Suppressor macrophage treated with lipopolysaccharide for 4 hours (primary cell): ENCODE measurements at regions not wholly inside any gene's neighbourhood (a gene's known extent, or its start where the extent isn't known, plus 50 kb on each side); places are given as distances from the start of the nearest gene placed in this dataset.

Experiments used
- DNase-seq: peaks from one replicate; pipeline ENCODE4 v3.0.0-alpha.2; 2020

- no peak for DNase-seq
These were observed 399.3 kb downstream of the HAO1 start for GRCh38 chr20:7540923-7541322.

DNA sequence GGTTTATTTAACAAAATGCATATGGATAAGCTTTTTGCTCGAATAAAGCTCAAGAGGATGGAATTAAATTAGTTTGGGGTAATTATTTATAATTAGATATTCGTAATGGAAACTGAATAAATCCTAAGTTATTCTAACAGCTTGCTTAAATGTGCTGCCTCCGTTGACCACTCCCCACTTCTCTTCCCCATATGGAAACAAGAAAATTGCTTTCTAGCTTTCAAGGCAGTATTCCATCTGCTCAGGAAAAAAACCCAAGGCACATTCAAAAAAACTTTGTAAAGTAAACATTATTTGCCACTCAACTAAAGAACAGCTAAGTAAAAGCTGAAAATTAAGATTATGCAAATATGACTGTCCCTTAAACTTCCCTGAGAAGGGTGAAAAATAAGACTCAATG, 369.2 kb downstream of the HAO1 start:
- no peak for DNase-seq

DNA sequence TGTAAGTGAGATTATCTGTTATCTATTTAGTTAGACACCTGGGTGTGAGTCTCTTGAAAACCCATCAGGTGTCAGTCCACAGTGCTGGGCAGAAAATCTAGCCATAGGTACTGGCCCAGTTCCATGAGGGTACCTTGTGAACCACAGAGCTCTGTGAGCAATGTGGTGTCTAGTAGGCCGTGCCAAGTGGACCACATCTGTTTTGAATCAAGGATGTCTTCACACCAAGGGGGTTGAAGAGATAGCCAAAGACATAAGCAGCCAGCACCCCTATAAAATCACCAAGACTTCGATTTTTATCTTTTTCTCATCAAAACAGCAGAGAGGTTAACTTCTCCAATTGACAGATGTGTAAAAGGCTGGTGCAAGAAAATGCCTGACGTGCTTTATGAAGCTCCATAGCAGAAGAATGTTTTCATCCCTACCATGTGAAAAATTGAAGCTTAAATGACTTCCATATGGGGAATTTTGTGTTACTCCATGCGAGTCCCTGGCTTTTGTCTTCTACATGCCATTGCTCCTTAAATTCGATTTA, 368.7 kb downstream of the HAO1 start:
- no peak for DNase-seq

DNA sequence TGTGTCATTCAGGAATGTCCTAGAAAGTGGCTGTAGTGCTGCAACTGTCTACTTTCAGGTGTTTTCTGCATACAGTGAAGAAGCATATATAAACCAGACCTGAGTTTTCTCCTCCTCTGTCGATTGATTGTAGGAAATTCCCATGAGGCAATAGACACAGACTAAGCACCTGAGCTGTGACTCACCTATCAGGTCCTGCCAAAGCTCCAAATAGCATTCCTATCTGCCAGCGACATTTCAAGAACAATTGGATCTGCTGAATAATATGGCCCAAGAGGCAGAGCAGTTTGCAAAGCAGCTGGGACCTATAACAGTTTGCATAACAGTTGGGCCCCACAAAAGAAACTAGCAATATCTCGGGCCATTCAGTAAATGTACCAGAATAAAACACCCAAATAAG, 360.4 kb downstream of the HAO1 start:
- no peak for DNase-seq

- DNase-seq = peak; percentile 25
These were observed 355.1 kb downstream of the HAO1 start for GRCh38 chr20:7585126-7585679.

DNA sequence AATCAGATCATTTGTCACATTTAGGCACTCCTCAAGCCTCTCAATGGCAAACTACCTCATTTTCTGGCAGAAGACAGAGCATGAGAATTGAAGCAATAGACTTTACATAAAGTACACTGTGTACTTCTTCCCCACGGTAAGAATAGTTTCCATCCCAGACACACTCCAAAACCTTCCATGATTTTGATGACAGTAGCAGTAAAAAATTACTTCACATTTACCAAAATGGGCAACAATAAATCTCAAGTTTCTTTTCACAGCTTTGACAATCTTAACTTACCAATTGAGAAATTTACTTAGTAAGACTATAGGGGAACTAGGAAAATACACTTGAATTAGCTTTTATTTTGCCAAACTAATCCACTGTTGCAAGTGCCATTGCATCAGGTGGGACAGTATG, 353.8 kb downstream of the HAO1 start:
- DNase-seq = no peak

GRCh38 chr20:7589164-7589563, 351.1 kb downstream of the HAO1 start:
- DNase-seq = no peak

DNA sequence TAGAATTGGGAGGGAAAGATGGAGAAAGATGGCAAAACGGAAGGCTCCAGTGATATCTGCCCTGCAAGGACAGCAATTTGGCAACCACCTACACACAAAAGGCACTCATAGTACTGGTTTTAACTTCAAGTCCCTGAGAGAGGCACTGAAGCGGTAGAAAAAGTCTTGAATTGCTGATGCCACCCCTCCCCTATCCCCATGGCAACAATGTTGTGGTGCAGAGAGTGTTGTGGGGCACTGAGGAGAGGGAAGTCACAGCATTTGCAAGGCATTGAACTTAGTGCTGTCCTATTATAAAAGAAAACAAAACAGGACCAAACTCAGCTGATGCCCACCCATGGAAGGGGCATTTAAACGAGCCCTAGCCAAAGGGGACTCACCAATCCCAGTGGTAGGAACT, 343.7 kb downstream of the HAO1 start:
- no peak for DNase-seq

DNA sequence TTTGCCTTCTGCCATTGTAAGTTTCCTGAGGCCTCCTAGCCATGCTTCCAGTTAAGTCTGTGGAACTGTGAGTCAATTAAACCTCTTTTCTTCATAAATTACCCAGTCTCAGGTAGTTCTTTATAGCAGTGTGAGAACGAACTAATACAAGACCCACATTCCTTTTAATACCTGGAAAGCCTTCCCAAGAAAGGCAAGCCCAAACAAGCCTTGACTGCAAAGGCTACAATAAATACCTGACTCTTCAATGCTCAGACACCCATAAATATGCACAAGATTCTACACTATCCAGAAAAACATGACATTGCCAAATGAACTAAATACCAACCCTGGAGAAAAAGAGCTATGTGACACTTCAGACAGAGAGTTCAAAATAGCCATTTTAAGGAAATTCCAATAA, 338.8 kb downstream of the HAO1 start:
- no peak for DNase-seq

GRCh38 chr20:7606941-7607340, 333.3 kb downstream of the HAO1 start:
- DNase-seq = no peak

DNA sequence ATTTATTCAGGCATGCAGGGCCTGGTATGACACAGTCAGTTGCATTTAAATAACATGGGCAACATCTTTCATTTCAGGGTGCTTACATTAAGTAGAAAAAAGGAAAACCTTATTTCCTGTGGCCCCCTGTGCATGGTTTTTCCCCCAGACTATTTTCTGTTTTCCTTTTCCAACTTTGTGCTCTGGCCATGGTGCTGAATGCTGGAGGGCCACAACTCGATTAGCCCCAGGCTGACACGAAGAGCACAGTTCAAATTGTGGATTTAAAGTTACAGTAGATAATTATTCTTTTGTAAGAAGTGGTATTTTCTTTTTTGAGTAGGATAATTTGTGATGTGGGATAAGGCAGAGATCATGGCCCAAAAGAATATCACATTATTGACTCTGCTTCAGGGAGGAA, 332.0 kb downstream of the HAO1 start:
- DNase-seq = no peak

DNA sequence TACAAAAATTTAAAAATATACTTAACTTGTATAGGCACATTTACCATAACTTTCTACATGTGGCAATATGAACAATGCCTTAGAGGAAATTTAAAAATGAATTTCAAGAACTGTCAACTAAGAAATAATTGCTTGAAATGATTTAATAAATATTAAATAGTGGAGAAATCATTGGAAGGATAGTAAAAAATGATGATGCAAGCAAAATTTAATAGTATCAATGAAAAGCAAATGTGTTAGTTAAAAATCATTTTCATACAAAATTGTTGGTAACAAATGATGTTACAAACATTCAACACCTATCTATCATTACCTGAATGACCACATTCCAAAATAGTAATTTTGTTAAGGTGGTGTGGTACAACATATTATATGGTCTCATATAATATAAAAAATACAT, 331.0 kb downstream of the HAO1 start:
- no peak for DNase-seq

- DNase-seq = no peak
These were observed 329.6 kb downstream of the HAO1 start for GRCh38 chr20:7610681-7611080.

- no peak for DNase-seq
These were observed 322.5 kb downstream of the HAO1 start for GRCh38 chr20:7617797-7618196.

DNA sequence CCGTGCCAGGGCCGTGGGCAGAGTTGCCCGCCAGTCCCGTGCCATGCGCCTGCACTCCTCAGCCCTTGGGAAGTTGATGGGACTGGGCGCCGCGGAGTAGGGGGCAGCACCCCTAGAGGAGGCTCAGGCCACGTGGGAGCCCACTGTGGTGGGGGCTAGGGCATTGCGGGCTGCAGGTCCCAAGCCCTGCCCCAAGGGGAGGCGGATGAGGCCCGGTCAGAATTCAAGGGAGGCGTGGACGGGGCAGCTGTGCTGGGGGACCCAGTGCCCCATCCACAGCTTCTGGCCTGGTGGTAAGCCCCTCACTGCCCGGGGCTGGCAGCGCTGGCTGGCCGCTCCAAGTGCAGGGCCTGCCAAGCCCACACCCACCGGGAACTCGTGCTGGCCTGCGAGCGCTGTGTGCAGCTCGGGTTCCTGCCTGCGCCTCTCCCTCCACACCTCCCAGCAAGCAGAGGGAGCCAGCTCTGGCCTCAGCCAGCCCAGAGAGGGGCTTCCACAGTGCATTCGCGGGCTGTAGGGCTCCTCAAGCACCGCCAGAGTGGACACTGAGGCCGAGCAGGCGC, 317.8 kb downstream of the HAO1 start:
- no peak for DNase-seq

DNA sequence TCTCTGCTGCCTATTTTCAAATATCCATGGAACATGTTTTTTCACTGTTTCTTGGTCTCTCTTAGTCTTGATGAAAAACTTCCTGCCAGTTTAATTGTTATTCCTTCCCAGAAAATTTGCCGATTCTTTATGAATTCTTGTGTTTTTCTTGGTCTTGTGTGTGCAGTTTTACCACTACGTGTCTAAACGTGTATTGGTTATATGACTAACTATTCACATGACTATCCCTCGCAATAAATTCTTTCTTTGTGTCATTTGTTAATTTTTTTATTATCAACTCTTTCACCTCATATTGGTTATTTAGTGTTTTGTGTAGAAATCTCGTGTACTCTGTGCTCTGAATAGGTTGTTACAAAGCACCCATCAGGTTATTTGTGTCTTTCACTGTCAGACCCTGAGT, 315.4 kb downstream of the HAO1 start:
- no peak for DNase-seq

DNA sequence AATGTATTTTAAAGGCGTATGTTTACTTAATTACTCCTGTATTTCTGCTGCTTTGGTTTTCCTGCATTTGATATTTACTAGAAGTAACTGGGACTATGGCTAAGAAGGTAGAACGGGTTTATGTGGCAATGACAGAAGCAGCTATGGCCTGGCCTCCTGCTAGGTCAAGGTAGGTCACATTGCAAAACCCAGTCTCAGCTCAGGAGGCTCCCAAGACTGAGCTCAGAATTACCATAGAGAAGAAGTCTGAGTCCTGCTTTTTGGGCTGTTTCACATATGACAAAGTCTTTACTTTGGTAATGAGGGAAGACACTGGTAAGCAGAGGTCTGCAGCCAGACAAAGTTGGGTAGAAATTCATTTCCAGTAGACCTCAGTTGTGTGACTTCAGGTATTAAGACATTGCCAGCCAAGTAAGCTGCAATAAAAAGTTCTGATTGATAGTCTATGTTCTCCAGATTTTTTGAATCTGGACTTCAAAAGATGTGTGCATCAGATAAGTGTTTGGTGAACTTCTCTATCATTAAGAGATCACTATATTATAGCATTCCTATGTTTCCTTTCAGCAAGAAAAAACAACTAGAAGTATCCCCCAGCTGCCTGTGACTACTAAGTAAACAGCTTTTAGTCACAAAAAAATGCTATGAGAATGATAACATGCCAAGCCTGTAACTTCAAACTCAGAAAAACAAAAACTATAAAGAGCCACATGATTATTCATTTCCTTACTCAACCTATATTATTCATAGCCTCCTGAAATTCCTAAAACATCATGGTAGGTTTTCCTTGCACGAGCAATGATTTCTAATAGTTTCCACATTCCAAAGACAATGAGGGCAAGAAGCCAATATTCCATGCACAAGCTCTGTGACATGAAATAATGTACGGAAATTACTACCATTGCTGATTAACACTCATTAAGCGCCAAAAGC, 312.3 kb downstream of the HAO1 start:
- DNase-seq = no peak

DNA sequence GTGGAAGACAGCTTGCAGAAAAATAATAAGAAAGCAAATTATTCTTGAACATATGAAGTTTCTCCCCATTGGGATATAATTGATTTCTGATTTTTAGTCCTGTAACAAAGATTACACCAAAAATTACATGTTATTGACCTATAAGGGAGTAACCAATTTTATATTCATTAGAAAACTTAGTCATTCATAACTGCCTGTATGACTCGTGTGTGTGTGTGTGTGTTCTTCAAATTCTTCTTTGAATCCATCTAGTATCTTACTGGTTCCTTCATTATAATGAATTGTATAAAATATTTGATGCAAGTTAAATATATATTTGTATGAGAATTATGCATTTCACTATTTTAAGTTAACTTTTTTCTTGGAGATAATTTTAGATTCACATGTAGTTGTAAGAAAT, 310.4 kb downstream of the HAO1 start:
- DNase-seq = no peak

DNA sequence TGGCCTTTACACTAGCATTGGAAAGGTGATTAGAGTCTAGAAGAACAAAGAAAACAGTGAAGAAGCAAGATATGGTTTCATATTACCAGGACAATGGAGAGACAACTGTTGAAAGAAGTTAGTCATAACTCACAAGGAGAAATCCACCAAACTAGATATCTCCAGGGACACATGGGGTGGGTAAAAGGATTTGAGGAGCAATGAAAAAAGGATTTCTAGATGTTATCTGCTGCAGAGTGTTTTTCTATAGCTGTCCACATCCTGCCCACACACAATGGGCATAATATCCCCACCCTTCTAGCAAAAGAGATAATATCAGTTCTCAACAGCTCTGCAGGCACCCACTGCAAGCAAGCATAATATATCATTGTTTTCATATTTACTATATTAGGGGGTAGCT, 303.1 kb downstream of the HAO1 start:
- no peak for DNase-seq

DNA sequence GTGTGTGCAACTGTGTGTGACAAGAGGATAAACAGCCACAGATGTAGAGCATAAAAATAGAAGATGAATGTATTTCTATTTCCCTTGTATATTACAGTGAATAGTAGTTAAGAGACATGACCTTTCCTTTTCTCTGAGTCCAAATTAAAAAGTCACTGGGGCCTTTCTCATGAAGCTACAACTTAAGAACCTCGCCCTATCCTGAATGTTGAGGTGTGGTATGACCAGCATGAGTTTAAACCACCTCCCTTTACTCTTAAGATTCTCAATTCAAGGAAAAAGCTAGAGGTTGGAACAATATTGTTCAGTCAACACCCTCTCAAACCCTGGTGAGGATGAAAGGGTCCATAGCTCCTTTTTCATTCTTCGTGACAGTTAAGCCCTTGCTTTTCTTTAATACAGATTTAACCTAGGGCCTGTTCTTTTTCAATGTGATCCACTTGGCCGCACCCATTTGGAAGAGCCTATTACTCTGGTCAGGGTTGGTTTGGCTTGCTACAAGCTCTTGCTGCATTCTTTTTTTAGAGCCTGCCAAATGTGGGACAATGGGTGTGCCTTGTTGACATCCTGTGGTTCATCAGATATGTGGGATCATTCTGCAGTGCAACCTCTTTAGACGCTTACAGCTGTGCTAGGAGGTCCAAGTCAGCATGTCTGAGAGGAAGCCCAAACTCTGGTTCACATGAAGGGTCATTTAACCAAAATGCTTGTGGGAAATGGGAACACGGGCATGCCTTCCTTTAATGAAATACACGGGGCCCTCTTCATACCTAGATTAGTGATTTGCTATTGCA, 290.0 kb downstream of the HAO1 start:
- no peak for DNase-seq

DNA sequence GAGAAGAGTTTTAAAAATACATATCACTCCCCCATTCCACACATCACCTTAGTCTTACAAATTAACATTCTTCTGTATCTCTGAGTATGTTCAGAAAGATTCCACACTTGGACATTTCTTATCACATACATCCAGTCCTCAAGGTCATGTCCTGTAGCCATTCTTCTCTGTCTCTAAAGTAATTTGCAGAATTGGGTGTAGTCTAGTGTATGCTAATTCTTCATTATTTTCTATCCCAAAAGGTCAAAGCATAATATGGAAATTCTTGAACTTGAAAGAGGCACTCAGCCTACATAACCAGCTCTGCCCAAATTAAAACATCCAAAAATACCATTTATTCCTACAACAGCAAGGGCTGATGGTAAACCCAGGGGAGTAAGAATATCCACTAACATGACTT, 286.0 kb downstream of the HAO1 start:
- no peak for DNase-seq

DNA sequence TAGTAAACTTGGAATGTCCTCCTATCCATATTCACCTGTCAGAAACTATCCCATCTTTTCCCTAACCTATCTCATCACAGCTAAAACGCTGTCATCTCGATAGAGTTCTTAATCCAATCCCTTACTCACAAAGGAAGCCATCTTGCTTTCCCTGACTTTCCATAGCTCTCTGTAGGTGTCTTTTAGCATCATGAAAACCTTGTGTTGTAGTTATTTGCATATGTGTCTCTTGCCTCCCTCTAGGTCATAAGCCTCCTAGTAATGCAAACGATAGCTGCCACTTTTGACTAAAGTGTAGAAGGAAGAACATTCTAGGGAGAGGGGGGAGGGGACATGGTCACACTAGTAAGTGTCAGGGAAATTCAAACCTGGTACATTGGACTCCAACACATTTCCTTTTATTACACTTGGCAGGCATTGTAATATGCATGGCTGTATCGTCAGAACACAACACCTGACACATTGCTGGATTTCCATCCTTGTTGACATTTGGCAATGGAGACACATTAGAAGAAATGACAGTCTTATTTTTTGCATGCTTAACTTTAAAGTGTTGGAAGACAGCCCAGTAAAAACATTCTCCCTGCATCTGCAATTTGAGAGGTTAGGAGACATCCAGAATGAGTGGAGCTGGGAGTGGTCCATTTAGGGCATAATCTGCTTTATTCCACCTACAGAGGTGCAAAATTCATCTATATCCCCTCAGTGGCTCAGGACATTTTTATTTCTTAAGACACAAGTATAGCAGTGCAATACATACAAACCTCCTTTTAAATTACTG, 283.4 kb downstream of the HAO1 start:
- no peak for DNase-seq

GRCh38 chr20:7657569-7657968, 282.7 kb downstream of the HAO1 start:
- DNase-seq = no peak
